Dedifferentiated amniotic fluid mesenchymal stem cell (primary cell): ENCODE measurements at regions not wholly inside any gene's neighbourhood (a gene's known extent, or its start where the extent isn't known, plus 50 kb on each side); places are given as distances from the start of the nearest gene placed in this dataset.

ENCODE experiments used
- DNase-seq: peaks from one replicate; pipeline ENCODE4 v3.0.0-alpha.2; 2016; ENCODE audit errors: extremely low spot score

DNA sequence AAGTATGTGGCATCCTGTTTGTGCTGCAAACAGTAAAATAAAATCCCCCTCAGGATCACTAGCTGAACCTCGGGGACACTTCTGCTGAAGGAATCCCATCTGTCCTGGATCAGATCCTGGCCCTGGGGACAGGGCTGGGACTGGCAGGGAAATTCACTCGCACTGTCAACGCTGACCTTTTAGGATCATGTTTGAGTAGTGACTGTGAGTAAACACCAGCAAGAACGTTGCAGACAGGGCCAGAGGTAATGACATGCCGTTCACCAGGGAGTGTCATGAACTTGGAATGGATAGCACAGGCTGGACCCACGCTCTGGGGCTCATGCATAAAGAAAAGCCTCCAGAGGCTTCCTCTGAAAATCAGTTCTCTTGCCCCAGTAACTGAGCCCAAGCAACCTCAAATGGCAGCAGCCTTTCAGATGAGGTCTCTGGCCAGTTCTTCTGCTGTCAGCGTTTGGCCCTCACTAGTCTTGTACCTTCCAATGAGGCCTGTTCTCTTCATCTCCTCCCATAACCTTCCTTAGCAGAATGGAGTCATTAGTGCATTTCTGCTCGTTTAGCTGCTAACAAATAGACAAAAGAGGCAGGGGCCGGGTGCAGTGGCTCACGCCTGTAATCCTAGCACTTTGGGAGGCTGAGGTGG lies 51.0 kb upstream of the BARX2 start:
- no peak for DNase-seq

- DNase-seq: no peak
These were observed 51.6 kb upstream of the BARX2 start for GRCh38 chr11:129323896-129324502.

- DNase-seq: no peak
These were observed 52.7 kb upstream of the BARX2 start for GRCh38 chr11:129322941-129323340.

DNA sequence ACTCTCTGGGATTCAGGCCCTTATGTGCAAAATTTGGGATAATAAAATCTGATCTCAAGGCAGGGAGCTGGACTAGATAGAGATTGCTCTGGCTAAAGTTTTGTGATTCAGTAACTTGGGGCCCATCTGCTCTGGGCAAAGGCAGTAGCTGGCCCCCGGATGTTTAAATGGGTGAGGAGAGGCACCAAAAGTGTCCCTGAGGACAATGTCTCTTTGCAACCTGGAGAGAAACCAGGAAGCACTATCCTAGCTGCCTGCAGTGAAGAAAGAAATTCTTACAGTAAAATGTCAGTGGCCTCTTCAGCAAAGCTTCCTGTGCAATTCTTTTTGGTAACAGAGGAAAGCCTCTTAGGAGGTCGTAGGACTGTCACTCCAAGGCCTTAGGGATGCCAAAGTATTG lies 54.6 kb upstream of the BARX2 start:
- DNase-seq: no peak

DNA sequence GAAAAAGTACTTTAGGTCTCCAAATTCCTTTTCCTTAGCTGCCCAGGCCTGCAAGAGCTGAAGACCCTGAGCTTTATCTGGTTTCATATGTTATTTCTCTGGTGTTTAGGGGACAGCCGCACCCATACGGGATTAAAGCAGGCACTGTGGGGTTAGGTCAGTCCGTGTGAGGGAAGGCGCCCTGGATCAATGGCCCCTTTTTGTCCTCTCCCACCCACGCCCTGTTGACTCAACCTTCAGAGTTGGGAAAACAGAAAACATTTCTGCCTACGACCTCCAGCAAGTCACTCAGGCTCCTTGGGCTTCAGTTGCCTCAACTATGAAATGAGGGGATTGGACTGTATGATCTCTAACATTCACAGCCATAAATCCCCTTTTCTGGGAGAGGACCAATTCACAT lies 55.2 kb upstream of the BARX2 start:
- no peak for DNase-seq

DNA sequence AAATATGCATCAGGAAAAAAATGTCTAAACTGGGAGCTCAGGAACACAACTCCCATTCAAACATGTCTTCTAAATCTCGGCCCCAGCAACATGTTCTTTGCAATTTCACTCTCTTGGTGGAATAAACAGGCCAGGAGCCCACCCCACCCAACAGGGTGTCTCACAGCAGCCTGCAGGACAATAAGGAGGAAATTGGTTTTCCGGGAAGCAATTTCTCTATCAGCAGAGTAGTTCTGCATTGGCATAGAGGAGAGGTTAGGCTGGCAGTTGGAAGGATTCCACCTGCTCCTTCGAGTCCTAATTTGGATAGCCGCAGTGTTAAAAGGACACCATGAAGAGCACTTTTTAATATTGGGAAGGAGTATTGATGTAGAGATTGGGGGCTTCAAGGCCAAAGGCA lies 55.9 kb upstream of the BARX2 start:
- DNase-seq: no peak

DNA sequence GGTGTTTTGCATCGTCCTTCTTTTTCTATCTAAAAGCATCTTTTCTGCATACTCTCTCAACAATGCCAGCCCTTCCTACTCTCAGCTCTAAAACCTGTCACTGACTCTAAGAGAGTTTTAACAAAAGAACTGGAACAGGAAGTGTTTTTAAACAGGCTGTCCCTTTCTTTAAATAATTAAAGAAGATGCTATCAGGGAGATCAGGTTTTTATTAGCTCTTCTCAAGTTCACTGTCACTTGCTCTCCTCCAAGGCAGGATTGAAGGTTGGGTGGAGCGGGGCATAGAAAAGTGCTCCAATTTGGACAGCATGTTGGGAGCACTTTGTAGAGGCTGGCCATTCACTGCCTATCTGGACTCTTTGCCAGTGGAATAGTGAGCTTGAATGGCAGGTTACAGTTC lies 56.4 kb upstream of the BARX2 start:
- DNase-seq: no peak

DNA sequence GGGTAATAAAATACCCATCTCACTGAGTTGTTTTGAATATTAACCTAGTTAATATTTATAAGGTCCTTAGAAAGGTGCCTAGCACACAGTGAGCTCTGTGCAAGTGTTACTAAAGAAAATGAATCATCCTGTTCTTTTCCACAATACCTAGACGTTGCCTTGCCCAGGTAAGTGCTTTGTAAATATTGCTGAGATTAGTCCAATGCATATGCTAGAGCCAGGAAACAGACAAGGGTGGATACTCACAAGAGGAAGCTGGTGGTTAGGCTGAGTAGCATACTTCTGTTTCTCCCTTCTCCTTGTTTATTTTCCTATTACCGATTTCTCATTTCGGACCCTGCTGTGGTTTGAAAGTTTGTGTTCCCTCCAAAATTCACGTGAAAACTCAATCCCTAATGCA lies 58.1 kb upstream of the BARX2 start:
- no peak for DNase-seq

GRCh38 chr11:129316781-129317180 lies 58.9 kb upstream of the BARX2 start:
- DNase-seq: no peak

DNA sequence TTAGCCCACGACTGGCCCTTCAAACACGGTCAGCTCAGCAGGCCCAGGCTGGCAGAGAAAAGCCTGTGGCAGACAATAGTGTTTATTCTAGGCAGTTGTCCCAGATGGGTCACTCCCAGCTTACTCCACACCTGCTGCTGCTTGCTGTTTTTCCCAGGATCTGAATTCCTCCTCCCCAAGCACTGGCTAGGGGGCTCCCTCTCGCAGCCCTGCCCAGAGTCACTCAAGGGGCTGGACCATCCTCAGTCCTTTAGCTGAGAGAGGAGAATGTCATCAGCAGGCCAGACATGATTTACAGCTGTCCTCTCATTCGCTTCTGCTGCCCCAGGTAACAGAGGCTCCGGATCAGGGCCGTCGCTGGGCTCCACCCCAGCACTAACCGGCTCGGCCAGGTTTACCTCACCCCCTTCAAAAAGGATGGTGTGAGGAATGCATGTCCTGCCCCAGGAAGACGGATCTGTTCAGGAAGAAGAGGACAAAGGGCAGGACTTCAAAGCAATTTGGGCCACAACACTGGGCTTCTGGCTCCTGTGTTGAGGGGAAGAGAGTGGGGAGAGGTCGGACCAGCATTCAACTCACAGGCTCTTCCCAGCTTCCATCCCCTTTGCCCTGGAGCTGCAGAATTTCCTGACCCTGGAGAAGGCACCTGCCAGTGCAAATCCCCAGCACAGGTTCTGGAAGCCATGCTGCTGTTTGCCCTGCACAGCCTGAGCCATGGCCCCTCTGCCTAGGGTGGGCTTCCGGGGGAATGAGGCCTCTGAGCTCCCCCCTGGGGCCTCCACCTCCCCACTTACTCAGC lies 59.7 kb upstream of the BARX2 start:
- no peak for DNase-seq

GRCh38 chr11:129314371-129314770 lies 61.3 kb upstream of the BARX2 start:
- no peak for DNase-seq

DNA sequence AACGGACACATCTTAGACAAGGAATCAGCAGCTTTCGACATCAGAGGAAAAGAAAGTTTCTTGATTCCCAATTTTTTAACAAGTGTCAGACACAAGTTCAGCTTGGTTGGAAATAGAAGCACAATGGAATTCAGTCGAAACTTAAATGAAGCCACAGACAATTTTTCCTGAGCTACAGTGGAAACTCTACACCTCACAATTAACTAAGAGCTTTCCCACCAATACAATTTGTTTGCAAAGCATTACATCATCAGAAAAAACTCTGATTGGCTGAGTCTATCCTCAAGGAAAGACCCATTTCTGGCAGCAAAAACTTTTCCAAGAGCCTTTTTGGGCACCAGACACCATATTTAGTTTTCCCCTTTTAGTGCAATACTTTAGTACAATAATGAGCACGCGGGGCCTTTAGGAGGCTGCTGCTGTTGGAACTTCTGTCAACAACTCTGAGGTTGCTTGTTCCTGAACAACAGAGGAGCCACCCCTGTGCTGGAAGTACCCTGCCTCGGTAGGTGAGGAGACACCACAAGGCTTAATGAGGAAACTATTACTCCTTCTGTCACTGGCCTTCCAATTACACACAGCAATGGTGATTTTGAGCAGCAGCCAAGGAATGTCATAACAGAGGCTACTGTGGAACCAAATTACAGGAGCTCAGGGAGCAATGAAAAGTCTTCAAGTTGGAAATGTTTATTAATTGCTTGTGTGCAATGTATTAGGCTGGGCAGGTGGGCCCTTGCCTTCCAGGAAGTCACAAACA lies 61.9 kb upstream of the BARX2 start:
- peak; percentile 22 for DNase-seq

DNA sequence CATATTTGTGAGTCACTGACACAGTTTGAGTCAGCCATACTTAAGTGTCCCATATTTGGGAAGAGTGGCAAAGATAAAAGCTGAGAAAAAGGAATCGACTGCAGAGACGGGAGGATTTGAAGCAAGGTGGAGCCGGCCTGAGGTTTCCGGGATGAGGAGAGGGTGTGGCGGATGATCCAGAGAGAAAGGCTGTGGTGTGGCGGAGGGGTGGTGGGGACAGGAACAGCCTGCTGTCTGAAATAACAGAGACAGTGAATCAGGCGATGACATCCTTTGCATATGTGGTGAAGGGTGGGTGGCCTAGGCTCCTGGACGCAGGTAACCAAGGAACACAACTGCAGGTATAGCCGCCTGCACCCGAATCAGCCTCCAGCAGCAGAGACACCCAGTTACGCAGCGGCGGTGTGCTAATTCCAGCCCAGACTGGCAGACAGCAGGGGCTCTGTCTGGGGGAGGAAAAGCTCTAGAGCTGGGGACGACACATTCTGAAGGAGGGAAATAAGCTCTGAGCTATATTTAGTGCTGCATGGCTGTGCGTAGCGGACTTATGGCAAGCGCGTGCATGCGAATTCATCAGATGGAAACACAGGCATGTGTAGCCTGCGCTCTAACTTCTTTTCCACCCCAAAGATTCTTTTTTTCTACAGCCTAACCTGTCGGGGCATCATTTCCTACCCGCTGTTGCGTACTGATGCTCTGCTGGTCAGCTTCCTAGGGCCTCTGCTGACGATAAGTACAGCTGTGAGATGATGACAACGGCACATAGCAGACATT lies 62.7 kb upstream of the BARX2 start:
- no peak for DNase-seq

- no peak for DNase-seq
These were observed 67.3 kb upstream of the BARX2 start for GRCh38 chr11:129308241-129308865.

DNA sequence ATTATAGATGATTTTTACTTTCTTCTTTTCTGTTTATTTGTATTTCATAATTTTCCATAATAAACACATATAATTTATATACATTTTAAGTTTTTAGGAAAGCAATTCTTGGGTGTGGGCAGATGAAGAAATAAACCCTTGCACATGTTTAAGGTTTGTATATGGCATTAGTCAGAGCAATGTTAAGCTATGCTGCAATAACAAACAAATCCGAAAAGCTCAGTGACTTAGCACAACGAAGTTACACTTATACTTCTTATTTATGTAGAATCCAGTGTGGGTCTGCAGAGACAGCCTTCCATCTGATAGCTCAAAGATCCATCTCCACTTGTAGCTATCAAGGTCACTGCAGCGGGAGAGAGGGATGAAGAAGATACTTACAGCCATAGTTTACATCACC lies 68.5 kb upstream of the BARX2 start:
- no peak for DNase-seq

GRCh38 chr11:129302386-129303101 lies 73.1 kb upstream of the BARX2 start:
- DNase-seq: no peak

DNA sequence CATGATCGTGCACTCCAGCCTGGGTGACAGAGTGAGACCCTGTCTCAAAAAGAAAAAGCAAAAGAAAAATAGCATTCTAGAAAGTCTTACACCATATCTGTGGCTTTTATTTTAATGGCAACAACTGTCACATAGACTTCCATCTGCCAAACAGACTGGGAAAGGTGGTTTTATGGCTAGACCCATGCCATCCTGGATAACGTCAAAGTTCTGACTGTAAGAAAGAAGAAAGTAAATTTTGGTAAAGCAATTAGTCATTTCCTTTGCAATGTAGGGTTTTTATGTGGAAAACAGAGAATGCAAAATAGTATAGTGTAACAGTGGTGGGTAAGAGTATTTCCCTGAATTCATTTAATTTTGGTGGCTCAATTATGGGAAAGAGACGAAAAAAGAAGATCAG lies 75.5 kb upstream of the BARX2 start:
- DNase-seq: no peak

DNA sequence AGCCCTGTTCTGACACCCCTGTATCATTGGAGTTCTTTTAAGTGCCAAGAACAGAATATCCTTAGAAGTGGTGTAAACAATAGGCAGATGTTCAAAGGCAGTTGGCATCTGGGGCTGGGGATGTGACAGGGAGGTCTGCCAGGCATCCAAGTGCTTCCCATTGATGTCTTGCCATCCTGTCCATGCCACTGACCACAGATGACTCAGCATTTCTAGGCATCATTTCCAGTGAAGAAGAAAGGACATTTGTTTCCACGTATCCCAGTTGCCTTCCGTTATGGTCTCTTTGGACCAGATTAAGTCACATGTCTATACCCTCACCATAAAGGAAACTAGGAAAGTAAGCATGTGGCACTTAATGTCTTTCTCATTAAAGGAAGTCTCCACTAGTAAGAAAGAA lies 76.7 kb upstream of the BARX2 start:
- no peak for DNase-seq

GRCh38 chr11:129295746-129296145 lies 79.9 kb upstream of the BARX2 start:
- DNase-seq: no peak

GRCh38 chr11:129292771-129293170 lies 82.9 kb upstream of the BARX2 start:
- no peak for DNase-seq

- no peak for DNase-seq
These were observed 83.6 kb upstream of the BARX2 start for GRCh38 chr11:129292092-129292491.
